ENCODE measurements at regions not wholly inside any gene's neighbourhood (a gene's known extent, or its start where the extent isn't known, plus 50 kb on each side); places are given as distances from the start of the nearest gene placed in this dataset.
"Not testable (repeated sequence)": the region's sequence is repeated elsewhere in the genome, so short reads cannot be mapped to it uniquely, and the experiment has no call there.

DNA sequence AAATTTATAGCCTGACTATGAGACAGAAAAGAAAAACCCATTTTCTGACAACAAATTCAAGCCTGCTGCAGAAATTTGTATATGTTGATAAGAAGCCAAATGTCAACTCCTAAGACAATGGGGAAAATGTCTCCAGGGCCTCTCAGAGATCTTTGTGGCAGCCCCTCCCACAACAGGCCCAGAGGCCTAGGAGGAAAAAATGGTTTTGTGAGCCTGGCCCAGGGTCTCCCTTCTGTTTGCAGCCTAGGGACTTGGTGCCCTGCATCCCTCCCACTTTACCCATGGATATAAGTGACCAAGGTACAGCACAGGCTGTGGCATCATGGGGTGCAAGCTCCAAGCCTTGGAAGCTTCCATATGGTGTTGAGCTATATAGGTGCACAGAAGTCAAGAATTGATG is 740.2 kb downstream of the SEMA5A start:
- no peak for DNase-seq (ENCODE audit: low spot score)

DNA sequence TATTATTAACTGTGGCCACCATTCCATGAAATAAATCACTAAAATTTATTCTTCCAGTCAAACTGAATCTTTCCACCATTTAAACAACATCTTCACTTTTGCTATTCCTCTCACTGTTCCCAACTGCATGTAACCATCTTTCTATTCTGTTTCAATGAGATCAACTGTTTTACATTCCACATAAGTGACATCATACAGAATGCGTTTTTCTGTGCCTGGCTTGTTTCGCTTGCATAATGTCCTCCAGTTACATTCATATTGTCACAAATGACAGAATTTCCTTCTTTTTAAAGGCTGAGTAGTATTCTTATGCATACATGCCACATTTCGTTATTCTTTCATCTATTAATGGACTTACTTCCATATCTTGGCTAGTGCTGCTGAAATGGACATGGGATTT is 738.2 kb downstream of the SEMA5A start:
- no peak for DNase-seq (ENCODE audit: low spot score)

DNA sequence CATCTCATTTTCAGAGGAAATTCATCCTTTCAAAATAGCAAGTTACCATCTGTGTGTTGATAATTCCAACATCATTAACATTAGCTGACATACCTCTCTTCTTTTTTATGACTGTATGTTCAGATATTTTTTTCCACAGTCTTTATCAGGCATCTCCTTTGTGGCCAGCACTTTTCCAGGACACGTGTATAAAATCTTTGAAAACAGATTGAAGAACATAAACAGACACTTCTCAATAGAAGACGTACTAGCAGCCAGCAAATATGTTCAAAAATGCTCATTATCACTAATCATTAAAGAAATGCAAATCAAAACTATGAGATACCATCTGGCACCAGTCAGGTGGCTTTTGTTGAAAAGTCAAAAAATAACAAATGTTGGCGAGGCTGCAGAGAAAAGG is 734.3 kb downstream of the SEMA5A start:
- no peak for DNase-seq (ENCODE audit: low spot score)

DNA sequence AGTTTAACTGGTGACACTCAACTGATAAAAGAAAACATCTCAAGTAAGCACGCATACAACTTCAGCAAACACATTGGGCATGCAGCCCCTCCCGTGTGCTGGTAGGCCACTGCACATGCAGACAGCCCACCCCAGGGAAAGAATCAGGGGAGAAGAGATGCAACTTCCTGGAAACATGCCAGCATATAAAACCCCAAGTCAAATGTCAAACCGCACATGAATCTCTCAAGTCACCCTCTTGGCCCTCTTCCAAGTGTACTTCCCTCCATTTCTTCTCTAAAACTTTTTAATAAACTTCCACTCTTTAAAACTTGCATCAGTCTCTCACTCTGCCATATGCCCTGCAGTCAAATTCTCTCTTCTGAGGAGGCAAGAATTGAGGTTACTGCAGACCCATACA is 732.7 kb downstream of the SEMA5A start:
- DNase-seq (ENCODE audit: low spot score) = no peak

DNA sequence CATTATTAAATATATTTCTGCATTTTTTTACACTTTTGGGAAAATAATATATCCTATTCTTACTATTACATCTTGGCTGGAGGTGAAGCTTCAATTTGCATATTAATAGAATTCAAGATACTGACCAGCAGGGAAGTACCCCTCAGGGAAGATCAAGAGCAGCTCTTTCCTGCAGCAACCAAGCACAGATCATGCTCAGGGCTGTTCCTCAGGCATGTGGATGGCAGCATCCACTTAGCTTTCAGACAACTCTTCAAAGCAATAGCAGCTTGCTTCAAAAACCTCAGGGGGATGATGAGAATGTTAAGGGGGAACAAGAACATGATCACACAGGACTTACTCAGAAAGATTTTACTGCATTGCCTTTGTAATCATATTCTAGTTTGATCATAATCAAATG is 731.8 kb downstream of the SEMA5A start:
- DNase-seq (ENCODE audit: low spot score) = no peak

DNA sequence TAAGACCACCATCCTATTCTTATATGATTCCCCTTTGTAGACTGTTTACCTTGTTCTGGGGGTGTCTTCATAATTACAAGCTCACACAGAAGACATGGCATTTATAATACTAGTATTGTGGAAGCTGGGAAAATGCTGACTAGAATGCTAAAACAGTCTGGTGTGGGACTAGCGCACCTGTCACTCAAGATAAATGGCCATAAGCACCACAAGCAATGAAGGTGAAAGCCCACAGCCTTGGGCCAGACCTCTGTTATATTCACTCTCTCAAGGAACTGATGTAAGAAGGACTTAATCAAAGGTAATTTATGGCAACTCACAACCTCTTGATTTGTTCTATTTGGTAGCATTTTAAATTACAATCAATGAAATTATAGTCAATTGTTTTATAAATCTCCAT is 721.5 kb downstream of the SEMA5A start:
- DNase-seq (ENCODE audit: low spot score) = no peak

DNA sequence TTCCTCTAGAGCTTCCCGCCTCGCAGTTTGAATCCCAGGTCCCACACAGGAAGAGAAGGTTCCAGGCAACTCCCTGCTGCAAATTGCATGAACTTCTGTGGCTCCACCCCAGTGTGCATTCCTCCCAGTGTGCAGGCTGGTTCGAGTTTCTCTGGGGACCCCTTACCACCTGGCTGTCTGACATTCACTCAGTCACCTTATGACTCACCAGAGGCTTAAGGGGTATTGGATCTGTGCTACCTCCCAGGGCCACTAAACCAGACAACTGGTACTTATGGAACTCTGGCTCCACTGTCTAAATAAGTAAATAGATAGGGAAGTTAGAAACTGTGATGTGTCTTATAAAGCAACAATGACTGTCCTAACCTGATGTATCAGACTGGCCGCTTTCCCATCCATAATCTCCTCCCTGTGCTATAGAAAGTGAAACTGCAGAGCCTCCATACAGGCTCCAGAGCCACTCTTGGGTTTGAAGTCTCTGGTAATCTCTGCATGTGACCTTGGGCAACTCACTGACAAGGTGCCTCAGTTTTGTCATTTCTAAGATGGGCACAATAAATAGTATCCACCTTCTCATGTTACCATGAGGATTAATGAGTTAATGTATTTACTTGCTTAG is 720.6 kb downstream of the SEMA5A start:
- no peak for DNase-seq (ENCODE audit: low spot score)

DNA sequence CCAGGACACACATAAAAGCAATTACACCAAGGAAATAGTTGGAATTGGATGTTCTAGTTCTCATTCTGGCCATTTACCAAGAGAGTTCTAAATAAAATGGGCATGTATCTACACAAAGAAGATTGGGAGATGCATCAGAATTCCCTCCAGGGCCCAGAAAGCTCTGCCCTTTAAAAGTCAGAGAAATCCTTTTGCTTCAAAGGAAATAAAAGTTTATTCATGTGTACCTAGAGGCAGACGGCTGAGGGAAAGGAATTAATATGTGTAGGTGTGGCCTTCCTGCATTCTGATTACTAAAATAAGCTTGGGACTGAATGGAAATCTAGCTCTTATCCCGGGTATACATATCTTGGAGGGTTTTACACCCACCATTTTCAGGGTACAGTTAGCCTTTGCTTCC is 719.4 kb downstream of the SEMA5A start:
- DNase-seq (ENCODE audit: low spot score) = no peak

DNA sequence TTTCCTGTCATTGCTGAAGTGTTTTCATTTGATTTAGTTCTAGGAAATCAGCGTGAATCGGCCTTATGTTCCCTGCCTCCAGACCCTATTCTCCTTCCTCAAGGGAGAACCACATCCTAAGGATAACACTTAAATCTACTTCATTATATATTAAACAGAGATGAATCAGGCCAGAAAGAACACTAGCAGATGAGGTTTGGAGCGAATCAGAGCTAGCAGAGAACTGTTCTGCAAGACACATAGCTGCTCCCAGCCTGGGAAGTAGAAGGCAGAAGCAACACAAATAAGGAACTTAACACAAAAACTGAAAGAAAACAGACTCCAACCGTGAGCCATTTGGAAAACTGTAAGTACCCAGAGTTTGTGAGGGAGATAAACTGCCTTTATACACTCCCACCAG is 718.2 kb downstream of the SEMA5A start:
- DNase-seq (ENCODE audit: low spot score) = no peak

DNA sequence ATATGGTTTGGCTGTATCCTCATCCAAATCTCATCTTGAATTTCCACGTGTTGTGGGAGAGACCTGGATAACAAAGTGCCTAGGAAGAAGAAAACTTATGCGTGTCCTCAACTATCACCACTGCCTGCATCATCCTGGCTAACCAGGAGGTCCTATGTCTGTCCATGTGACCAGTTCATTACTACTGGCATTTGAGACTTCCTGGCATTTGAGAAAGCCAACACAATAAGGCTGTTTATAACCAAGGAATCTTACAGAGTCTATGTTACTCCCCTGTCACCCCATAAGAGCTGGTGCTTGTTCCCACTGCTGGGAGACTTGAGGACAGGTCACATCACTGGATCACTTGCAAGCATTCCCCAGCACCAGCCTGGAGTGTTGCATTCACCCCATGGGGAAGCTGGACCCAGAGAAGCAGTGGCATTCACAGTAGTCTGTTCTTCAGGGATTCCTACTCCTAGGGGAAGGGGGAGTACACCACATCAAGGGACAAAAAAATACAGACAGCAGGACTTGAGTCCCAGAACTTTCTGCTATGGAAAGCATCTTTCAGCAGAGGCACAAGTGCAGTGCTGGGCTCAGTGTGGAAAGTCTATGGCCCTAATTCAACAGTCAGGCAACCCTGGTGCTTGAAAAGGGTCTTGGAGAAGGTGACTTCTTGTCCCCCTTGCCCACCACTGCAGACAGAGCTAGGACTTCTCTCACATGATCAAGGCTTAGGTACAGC is 717.1 kb downstream of the SEMA5A start:
- DNase-seq (ENCODE audit: low spot score) = no peak

DNA sequence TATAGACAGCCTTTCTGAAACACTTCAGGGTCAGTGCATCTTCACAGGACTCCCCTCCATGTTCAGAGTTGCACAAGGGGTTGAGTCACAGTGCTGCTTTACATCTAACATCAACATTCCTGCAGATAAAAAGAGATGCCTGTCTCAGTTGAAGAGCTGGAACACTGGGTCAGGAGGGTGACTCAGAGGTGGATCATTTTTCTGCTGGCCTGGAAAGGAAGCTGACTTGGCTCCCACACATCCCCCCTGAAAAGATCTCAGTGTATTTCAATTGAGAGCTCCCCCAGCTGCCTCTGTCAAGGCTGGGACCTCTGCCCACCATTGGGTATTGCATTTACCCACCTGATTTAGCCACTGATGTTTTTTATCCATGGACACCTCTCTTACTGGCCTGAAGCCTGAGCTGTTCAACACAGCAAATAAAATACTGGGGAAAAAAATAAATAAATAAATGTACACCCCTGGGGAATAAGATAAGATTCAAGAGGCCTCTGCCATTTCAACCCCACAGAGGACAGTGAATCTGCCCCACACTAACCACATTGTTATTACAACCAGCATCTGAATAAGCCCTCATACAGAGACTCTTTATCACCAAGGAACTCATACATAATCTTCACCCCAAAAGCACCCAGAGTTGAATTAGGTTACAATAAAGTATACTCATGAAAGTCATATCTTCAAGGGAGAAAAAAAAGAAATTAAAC is 716.4 kb downstream of the SEMA5A start:
- no peak for DNase-seq (ENCODE audit: low spot score)

DNA sequence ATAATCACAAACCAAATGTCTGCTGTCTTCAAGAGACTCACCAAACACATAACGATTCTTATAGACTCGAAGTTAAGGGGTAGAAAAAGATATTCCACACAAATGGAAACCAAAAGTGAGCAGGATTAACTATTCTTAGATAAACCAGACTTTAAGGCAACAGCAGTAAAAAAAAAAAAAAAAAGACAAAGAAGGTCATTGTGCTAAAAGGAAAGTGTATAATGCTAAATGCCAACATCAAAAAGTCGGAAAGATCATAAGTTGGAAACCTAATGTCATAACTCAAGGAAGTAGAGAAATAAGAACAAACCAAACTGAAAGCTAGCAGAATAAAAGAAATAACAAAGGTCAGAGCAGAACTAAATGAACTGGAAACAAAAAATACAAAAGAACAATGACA is 714.6 kb downstream of the SEMA5A start:
- no peak for DNase-seq (ENCODE audit: low spot score)

DNA sequence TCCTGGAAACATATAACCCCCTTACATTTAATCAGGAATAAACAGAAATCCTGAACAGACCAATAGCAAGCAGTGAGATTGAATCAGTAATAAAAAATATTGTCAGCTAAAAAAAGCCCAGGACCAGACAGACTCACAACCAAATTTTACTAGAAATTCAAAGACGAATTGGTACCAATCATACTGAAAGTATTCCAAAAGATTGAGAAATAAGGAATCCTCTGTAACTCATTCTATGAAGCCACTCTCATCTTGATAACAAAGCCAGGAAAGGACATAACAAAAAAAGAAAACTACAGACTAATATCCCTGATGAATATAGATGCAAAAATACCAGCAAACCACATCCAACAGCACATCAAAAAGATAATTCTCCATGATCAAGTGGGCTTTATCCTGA is 714.0 kb downstream of the SEMA5A start:
- DNase-seq (ENCODE audit: low spot score) = no peak

DNA sequence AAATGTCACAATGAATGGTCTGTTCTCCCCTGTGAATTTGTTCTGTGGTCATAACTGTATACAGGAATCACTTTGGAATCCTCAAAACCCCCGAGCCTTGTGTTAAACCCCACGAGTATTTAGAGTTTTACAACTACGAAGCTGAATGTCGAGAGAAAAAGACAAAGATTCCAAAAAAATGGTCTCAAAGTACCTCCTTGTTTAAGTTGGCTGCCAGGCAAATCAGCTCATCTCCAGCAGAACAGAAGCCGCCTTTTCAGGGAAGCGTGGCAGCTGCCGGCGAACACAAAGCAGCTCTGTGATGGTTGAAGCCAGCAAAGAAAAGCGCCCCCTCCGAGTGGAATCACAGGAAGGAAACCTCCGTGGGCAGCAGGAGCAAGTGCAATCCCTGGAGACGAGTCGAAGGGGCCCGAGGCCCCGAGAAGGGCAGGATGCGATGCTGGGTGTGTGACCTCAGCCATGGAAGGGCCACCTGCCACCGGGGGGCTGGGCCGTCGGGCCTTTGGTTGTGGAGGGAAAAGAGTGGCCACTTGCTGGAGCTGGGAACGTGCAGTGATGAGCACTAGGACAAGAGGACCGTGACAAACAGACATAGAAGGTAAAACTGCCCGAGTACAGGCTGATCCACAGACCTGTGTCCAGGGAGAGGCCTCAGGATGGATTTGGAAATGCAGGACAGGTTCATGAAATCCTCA is 706.4 kb downstream of the SEMA5A start:
- DNase-seq (ENCODE audit: low spot score) = no peak

DNA sequence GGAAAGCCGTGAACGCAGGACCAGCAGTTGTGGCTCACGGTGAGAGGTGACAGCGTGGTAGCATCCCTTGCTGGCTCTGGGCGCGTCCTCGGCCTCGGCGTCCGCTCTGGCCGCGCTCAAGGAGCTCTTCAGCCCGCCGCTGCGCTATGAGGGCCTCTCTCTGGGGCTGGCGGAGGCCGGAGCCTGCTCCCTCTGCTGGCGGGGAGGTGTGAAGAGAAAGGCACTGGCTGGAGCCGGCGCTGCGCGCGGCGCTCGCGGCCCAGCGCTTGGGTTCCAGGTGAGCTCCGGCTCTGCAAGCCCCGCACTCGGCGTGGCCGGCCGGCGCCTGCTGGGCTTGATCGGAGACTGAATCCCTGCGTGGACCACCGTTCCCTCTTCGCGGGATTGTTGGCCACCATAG is 705.6 kb downstream of the SEMA5A start:
- DNase-seq (ENCODE audit: low spot score) = no peak

DNA sequence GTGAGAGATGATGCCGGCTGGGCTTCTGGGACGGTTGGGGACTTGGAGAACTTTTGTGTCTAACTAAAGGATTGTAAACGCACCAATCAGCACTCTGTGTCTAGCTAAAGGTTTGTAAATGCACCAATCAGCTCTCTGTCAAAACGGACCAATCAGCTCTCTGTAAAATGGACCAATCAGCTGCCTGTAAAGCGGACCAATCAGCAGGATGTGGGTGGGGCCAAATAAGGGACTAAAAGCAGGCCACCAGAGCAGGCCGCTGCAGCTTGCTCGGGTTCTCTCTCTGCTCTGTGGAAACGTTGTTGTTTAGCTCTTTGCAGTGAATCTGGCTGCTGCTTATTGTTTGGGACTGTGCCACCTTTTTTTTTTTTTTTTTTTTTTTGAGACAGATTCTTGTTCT is 705.1 kb downstream of the SEMA5A start:
- DNase-seq (ENCODE audit: low spot score) = not testable (repeated sequence)

DNA sequence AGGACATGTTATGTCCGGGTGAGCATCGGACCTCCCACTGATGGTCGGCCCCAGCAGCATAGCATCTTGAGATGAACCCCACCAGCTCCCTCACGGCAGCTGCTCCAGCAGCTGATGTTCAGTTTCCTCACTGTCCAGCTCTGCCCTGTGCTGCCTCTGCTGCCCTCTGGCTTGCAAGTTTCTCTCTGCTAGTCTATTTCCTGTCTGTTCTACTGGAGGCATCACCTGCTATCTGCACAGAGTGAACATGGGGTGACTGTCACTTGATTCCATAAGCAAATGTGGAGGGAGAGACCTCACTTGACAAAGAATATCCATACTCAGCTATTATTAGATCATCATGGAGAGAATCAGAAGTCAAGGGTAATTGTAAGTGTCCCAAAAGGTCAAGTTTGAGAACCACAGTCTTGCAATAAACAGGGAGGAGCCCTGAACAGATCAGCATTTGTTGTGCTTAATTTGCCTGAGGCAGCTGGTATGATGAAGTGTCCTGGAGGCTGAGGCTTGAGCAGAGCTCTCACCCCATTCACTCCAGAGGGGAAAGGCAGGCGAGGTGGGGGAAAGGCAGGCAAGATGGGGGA is 702.8 kb downstream of the SEMA5A start:
- no peak for DNase-seq (ENCODE audit: low spot score)

DNA sequence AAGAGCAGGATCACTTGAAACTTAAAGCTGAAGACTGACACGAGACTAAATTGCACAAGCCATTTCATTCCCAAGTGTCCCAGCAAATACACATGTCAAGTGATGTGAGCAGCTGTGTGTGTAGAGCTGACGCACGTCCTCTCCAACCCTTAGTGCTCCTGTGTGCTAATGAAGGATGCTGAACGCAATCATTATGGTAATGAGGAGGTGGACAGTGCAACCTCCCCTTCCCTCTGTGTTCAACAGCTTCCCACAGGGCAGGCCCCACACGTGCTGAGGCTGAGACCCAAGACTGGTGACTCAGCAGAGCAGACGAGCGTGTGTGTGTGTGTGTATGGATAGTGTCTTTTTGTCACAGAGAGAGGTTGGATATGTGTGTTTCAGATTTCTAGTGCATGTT is 702.1 kb downstream of the SEMA5A start:
- no peak for DNase-seq (ENCODE audit: low spot score)

DNA sequence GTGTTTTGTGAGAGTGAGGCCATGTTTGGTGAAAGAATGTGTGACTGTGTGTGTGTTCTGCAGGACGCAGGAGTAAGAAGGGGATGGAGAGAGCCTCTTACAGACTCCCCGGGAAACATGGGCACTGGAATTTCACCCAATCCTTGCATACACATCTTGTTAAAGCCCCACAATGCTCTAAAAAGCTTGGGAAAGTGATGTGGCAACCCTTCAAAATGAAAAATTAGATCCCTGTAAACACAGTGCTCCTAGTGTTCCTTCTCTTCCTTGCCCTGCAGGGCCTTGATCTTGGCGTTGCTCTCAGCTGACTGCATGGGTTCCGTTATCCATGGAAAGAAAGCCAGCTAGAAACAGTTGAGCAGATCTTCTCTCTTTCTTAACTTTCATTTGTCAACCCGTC is 701.7 kb downstream of the SEMA5A start:
- no peak for DNase-seq (ENCODE audit: low spot score)

DNA sequence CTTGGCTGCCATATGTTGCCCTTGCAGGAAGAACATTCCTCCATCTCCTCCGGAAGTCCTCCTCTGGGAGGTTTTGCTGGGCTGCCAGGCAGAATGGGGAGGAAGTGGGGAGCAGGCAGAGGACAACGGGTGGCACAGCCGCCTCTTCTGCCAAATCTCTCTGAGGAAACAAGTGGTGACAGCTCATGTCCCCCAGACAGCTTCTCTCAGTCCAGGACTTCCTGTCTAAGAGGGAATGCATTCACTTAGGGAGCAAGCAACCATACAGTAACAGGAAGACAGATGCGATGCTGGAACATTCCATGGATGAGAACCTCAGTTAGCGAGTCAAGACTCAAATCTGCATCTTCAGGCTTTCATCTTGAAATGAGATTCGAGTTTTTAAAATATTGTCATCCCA is 701.0 kb downstream of the SEMA5A start:
- no peak for DNase-seq (ENCODE audit: low spot score)

DNA sequence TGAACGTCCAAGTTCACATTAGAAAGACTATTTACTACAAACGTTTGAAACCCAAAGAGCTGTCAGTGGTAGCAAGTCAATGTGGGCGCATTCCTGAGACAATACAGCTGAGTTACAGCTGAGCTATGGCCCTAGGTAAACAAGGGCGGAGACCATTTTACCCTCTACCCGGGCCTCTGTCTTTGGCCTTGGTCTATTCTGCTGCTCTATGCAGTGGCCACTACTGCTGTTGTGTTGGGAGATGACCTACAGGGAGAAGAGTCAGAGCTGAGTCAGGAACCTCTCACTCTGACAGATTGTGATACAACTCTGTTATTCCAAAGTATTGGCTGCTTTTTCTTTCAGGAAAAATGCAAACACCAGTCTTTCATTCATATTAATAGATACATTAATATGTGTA is 700.6 kb downstream of the SEMA5A start:
- no peak for DNase-seq (ENCODE audit: low spot score)

DNA sequence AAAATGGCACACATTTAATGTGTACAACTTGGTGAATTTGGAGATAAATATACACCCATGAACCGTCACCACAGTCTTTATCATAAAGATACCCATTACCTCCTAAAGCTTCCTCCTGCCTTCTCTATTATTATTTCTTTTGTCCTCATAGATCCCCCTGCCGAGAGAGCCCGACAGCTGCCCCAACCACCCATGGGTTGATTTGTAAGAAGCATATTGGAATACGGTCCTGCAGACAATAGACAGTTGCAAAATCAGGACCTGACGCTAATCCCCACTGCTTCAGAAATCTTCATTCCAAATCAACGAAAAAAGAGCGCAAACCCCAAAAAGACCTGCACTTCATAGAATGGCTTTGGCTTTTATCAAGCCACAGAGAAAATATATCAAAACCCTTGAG is 697.5 kb downstream of the SEMA5A start:
- DNase-seq (ENCODE audit: low spot score) = no peak

Measured in CD4-positive, alpha-beta T cell treated with Interleukin-2 at 100 ng/mL for 4 hours (primary cell).